ENCODE measurements at regions not wholly inside any gene's neighbourhood (a gene's known extent, or its start where the extent isn't known, plus 50 kb on each side); places are given as distances from the start of the nearest gene placed in this dataset.
A peak's percentile ranks its signal among the peaks of the same experiment; 100 is the strongest.

- no peak for DNase-seq
Observed at GRCh38 chr11:26121466-26121865, 210.5 kb upstream of the ANO3 start.

- DNase-seq, result no peak
Observed at GRCh38 chr11:26126741-26127140, 205.2 kb upstream of the ANO3 start.

GRCh38 chr11:26127336-26127735, 204.6 kb upstream of the ANO3 start:
- no peak for DNase-seq

- DNase-seq, result no peak
Observed at GRCh38 chr11:26131406-26131805, 200.5 kb upstream of the ANO3 start.

GRCh38 chr11:26134053-26134452, 197.9 kb upstream of the ANO3 start:
- DNase-seq, result no peak

GRCh38 chr11:26134481-26135355, 197.2 kb upstream of the ANO3 start:
- no peak for DNase-seq

GRCh38 chr11:26137651-26138050, 194.3 kb upstream of the ANO3 start:
- no peak for DNase-seq

- no peak for DNase-seq
Observed at GRCh38 chr11:26142891-26143290, 189.0 kb upstream of the ANO3 start.

- DNase-seq, result no peak
Observed at GRCh38 chr11:26143566-26144290, 188.2 kb upstream of the ANO3 start.

- peak; percentile 17 for DNase-seq
Observed at GRCh38 chr11:26144291-26144690, 187.6 kb upstream of the ANO3 start.

- DNase-seq, result no peak
Observed at GRCh38 chr11:26144911-26145310, 187.0 kb upstream of the ANO3 start.

- DNase-seq, result no peak
Observed at GRCh38 chr11:26149585-26149984, 182.3 kb upstream of the ANO3 start.

GRCh38 chr11:26150031-26150430, 181.9 kb upstream of the ANO3 start:
- DNase-seq, result no peak

- no peak for DNase-seq
Observed at GRCh38 chr11:26158251-26158650, 173.7 kb upstream of the ANO3 start.

- no peak for DNase-seq
Observed at GRCh38 chr11:26162291-26162690, 169.6 kb upstream of the ANO3 start.

GRCh38 chr11:26186389-26186788, 145.5 kb upstream of the ANO3 start:
- DNase-seq, result no peak

- DNase-seq, result no peak
Observed at GRCh38 chr11:26187639-26188038, 144.3 kb upstream of the ANO3 start.

GRCh38 chr11:26188554-26188953, 143.4 kb upstream of the ANO3 start:
- no peak for DNase-seq

GRCh38 chr11:26191193-26191592, 140.7 kb upstream of the ANO3 start:
- no peak for DNase-seq

- DNase-seq, result no peak
Observed at GRCh38 chr11:26193694-26194365, 138.1 kb upstream of the ANO3 start.

- no peak for DNase-seq
Observed at GRCh38 chr11:26194881-26195280, 137.0 kb upstream of the ANO3 start.

- DNase-seq, result no peak
Observed at GRCh38 chr11:26198532-26199096, 133.3 kb upstream of the ANO3 start.

- no peak for DNase-seq
Observed at GRCh38 chr11:26199331-26200095, 132.4 kb upstream of the ANO3 start.

Measured in NCI-H774 (cell line).